Calu3 (cell line): ENCODE measurements at regions not wholly inside any gene's neighbourhood (a gene's known extent, or its start where the extent isn't known, plus 50 kb on each side); places are given as distances from the start of the nearest gene placed in this dataset.

ENCODE experiments used
- BruUV-seq: library from RNA; stranded (reverse); fragments of 400-500 nt; replicated peaks from 2 replicates; lab custom pipeline; 2021; lab: Mats Ljungman, UMichigan
- CTCF ChIA-PET: fragments of 300-600 bp; sonication (Branson Sonifier 250); formaldehyde crosslinking; loops from one replicate; lab custom pipeline; 2022; ENCODE audit warnings: antibody characterized with exemption; lab: Charles Lee
- DNase-seq: peaks from one replicate; pipeline ENCODE4 v3.0.0; 2022
- H3K27ac Mint-ChIP-seq: one replicate; pipeline ENCODE4 v1.8.0; 2022; ENCODE audit warnings: mixed read lengths; ENCODE audit not compliant: unreplicated experiment
- H3K27me3 Mint-ChIP-seq: one replicate; pipeline ENCODE4 v1.8.0; 2022; ENCODE audit warnings: mixed read lengths; ENCODE audit not compliant: unreplicated experiment
- H3K36me3 Mint-ChIP-seq: one replicate; pipeline ENCODE4 v1.8.0; 2022; ENCODE audit warnings: mild to moderate bottlenecking, moderate library complexity, mixed read lengths; ENCODE audit not compliant: insufficient read depth, unreplicated experiment
- H3K4me1 Mint-ChIP-seq: one replicate; pipeline ENCODE4 v1.8.0; 2022; ENCODE audit warnings: mild to moderate bottlenecking, low read depth, mixed read lengths; ENCODE audit not compliant: unreplicated experiment
- H3K4me3 Mint-ChIP-seq: one replicate; pipeline ENCODE4 v1.8.0; 2022; ENCODE audit warnings: mild to moderate bottlenecking, low read depth, moderate library complexity, mixed read lengths; ENCODE audit not compliant: unreplicated experiment
- H3K9me3 Mint-ChIP-seq: one replicate; pipeline ENCODE4 v1.8.0; 2022; ENCODE audit warnings: low read depth, mixed read lengths; ENCODE audit not compliant: unreplicated experiment
- intact Hi-C: fragments of 100-400 bp; cut with micrococcal nuclease; formaldehyde crosslinking; loops from one replicate; pipeline ENCODE4 v1.10.0; 2022; ENCODE audit not compliant: unreplicated experiment
- TF ChIP-seq, protein P1 (sequence below): fragments of 200-600 bp; IDR thresholded peaks from one replicate; pipeline ENCODE4 v1.8.0; 2022; ENCODE audit warnings: antibody characterized with exemption; ENCODE audit not compliant: unreplicated experiment

DNA sequence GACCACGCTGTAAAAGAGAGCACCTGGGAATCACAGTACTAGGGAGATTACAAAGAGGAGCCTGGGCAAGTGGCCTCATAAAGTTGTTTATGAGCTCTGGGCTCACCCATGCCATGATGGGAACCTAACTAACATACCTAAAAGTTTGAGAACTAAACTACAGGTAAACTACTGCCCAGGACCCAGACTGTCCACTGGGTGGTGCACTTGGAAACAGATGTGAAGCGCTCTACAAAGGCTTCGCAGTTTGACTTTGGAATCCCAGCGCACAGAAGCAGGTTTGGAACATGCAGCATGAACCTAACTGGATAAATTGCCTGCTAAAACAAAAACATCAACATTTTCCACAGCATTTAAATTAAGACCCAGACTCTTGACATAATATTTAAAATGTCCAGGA lies 418.6 kb downstream of the FAM181B start:
- H3K27ac Mint-ChIP-seq, result no peak overlapping the region
- no TSS peak for BruUV-seq
- TF ChIP-seq, protein P1, sequence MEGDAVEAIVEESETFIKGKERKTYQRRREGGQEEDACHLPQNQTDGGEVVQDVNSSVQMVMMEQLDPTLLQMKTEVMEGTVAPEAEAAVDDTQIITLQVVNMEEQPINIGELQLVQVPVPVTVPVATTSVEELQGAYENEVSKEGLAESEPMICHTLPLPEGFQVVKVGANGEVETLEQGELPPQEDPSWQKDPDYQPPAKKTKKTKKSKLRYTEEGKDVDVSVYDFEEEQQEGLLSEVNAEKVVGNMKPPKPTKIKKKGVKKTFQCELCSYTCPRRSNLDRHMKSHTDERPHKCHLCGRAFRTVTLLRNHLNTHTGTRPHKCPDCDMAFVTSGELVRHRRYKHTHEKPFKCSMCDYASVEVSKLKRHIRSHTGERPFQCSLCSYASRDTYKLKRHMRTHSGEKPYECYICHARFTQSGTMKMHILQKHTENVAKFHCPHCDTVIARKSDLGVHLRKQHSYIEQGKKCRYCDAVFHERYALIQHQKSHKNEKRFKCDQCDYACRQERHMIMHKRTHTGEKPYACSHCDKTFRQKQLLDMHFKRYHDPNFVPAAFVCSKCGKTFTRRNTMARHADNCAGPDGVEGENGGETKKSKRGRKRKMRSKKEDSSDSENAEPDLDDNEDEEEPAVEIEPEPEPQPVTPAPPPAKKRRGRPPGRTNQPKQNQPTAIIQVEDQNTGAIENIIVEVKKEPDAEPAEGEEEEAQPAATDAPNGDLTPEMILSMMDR, result no peak
- no peaks in the 10 kb centered on the region for H3K4me1 Mint-ChIP-seq
- intact Hi-C loops, result no loop called here
- CTCF ChIA-PET, result no interaction called here
- no peak overlapping the region for H3K4me3 Mint-ChIP-seq
- no peaks in the 10 kb centered on the region for H3K27me3 Mint-ChIP-seq
- H3K9me3 Mint-ChIP-seq, result peaks cover 15% of the 10 kb centered on the region
- DNase-seq, result no peak
- H3K36me3 Mint-ChIP-seq, result no peaks in the 10 kb centered on the region

DNA sequence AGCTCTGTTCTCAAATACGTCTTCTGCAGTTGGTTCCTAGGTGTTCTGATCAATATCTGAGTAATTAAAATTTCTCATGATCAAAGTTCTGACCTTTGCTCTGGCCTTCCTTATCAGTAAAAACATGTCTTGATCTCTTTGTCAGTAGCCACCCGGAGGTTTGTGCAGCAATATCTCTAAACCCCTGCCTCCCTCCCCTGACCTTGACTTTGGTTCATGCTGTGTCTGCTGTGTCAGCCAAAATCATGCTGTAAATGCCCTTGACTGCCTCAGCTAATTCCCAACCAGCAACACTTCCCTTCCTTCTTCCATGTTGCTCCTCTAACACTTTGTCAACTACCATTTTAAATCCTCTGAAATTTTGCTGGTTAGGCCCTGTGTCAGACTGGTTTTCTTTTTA lies 424.7 kb downstream of the FAM181B start:
- Mint-ChIP-seq H3K4me1 (no peaks in the 10 kb centered on the region), H3K27me3 (no peaks in the 10 kb centered on the region), H3K27ac (no peak overlapping the region), H3K36me3 (no peaks in the 10 kb centered on the region), H3K9me3 (peaks cover 16% of the 10 kb centered on the region), H3K4me3 (no peak overlapping the region)
- TF ChIP-seq, protein P1, result no peak
- no peak for DNase-seq
- CTCF ChIA-PET, result no interaction called here
- intact Hi-C loops, result no loop called here
- no TSS peak for BruUV-seq

DNA sequence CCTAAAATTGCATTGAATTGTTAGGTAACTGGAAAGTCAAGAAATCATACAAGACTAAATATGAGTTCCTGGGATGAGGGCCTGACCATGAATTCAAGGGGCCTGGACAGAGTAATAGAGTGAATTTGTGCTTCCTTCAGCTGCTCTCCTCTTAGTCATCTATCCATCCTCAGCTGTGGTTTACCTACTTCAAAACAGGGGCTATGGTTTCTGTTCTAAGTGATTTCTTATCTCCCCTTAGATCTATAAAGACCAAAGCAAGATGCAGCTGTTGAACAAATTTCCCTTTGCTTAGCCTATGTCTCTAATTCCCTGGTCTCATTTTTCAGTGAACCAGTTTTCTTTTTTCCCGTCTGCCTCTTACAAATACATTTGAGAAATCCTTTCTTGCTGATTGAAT lies 428.5 kb downstream of the FAM181B start:
- Mint-ChIP-seq H3K27me3 (no peaks in the 10 kb centered on the region), H3K4me3 (no peak overlapping the region), H3K9me3 (peaks cover 13% of the 10 kb centered on the region), H3K36me3 (no peaks in the 10 kb centered on the region), H3K27ac (no peak overlapping the region), H3K4me1 (no peaks in the 10 kb centered on the region)
- BruUV-seq, result no TSS peak
- intact Hi-C loops, result no loop called here
- CTCF ChIA-PET, result no interaction called here
- no peak for DNase-seq
- TF ChIP-seq, protein P1, result no peak

DNA sequence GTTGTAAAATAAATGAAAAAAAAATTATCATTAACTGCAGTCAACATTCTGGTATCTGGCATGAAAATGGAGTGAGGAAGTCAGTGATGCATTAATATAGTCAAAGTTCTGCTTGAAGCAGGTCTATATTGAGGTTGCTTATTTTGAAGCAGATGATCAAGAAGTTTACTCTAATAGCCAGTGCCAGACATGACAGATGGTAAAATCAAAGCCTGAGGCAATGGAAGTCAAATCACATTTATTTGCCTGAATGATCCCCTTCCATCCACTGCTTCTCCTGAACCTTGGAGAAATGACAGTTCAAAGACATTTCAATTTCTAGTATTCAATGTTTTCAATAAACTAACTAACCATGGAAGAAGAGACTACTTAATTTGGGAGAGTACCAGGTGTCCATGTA lies 430.0 kb downstream of the FAM181B start:
- TF ChIP-seq, protein P1, result no peak
- CTCF ChIA-PET, result no interaction called here
- BruUV-seq, result no TSS peak
- H3K4me3 Mint-ChIP-seq, result no peak overlapping the region
- DNase-seq, result no peak
- no peaks in the 10 kb centered on the region for H3K4me1 Mint-ChIP-seq
- no peaks in the 10 kb centered on the region for H3K27me3 Mint-ChIP-seq
- intact Hi-C loops, result no loop called here
- H3K9me3 Mint-ChIP-seq, result peaks cover 7% of the 10 kb centered on the region
- H3K36me3 Mint-ChIP-seq, result no peaks in the 10 kb centered on the region
- H3K27ac Mint-ChIP-seq, result no peak overlapping the region

DNA sequence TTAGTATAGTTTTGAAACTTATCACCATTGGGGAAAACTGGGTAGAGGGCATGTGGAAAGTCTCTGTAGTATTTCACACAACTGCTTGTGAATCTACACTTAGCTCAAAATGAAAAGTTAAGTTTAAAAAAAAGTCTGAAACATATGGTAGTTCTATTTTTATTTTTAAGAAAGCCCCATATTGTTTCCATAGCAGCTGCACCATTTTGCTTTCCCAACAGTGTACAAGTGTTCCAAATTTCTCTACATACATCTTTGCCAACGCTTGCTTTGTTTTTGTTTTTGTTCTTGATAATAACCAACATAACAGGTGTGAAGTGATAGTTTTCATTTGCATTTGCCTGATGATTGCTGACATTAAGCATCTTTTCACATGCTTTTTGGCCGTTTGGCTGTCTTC lies 445.2 kb downstream of the FAM181B start:
- H3K4me1 Mint-ChIP-seq, result no peaks in the 10 kb centered on the region
- intact Hi-C loops, result no loop called here
- DNase-seq, result no peak
- H3K36me3 Mint-ChIP-seq, result no peaks in the 10 kb centered on the region
- H3K4me3 Mint-ChIP-seq, result no peak overlapping the region
- CTCF ChIA-PET, result no interaction called here
- peaks cover 6% of the 10 kb centered on the region for H3K9me3 Mint-ChIP-seq
- no peaks in the 10 kb centered on the region for H3K27me3 Mint-ChIP-seq
- no TSS peak for BruUV-seq
- TF ChIP-seq, protein P1, result no peak
- H3K27ac Mint-ChIP-seq, result no peak overlapping the region
